ENCODE measurements at regions not wholly inside any gene's neighbourhood (a gene's known extent, or its start where the extent isn't known, plus 50 kb on each side); places are given as distances from the start of the nearest gene placed in this dataset.

GRCh38 chr14:82667006-82667405 is 1133.4 kb upstream of the SEL1L start:
- CTCF ChIA-PET: no interaction called here
- no TSS peak for BruUV-seq (replicated peaks)
- intact Hi-C loops (cut with micrococcal nuclease; ENCODE audit: unreplicated experiment) (no loop called here), in situ Hi-C loops (cut with HindIII; ENCODE audit: low pct_unique_long_range_greater_than_20kb, low sequenced_read_pairs) (no loop called here)
- TF ChIP-seq TCF7L2 (IDR thresholded peaks at IDR 0.05; ENCODE audit: low read depth, low read length) (no peak), CTCF (IDR thresholded peaks at IDR 0.05) (no peak), REST (IDR thresholded peaks at IDR 0.05; ENCODE audit: insufficient read depth in 1 of 2, low read depth in 2 of 2, low read length in 1 of 2) (no peak), POLR2AphosphoS5 (IDR thresholded peaks at IDR 0.05; ENCODE audit: low read depth, low read length) (no peak), SIN3A (IDR thresholded peaks at IDR 0.05; ENCODE audit: borderline replicate concordance, insufficient read depth, low read depth, low read length) (no peak)
- Histone ChIP-seq H3K27ac (ENCODE audit: low read length) (no peak overlapping the region), H3K4me1 (ENCODE audit: control insufficient read depth, insufficient read depth, low read length) (no peaks in the 10 kb centered on the region), H3K9me3 (ENCODE audit: control insufficient read depth, insufficient read depth, low read depth, low read length) (no peaks in the 10 kb centered on the region; the same call in 1 of the 2 replicates), H3K36me3 (ENCODE audit: control insufficient read depth, insufficient read depth, low read length) (no peaks in the 10 kb centered on the region), H3K4me3 (ENCODE audit: low read depth in 2 of 2, low read length in 2 of 2) (no peak overlapping the region), H3K27me3 (ENCODE audit: control insufficient read depth, insufficient read depth, low read length) (no peaks in the 10 kb centered on the region)
- DNase-seq (ENCODE audit: low read depth, low spot score) (no peak), ATAC-seq (no peak)
- POLR2A ChIA-PET: no interaction called here

- in situ Hi-C loops (cut with HindIII; ENCODE audit: low pct_unique_long_range_greater_than_20kb, low sequenced_read_pairs): no loop called here
- Histone ChIP-seq H3K27me3 (ENCODE audit: control insufficient read depth, insufficient read depth, low read length) (no peaks in the 10 kb centered on the region), H3K27ac (ENCODE audit: low read length) (no peak overlapping the region), H3K36me3 (ENCODE audit: control insufficient read depth, insufficient read depth, low read length) (no peaks in the 10 kb centered on the region), H3K4me3 (ENCODE audit: low read depth in 2 of 2, low read length in 2 of 2) (no peak overlapping the region), H3K4me1 (ENCODE audit: control insufficient read depth, insufficient read depth, low read length) (no peaks in the 10 kb centered on the region), H3K9me3 (ENCODE audit: control insufficient read depth, insufficient read depth, low read depth, low read length) (no peaks in the 10 kb centered on the region; the same call in 1 of the 2 replicates)
- CTCF ChIA-PET: no interaction called here
- intact Hi-C loops (cut with micrococcal nuclease; ENCODE audit: unreplicated experiment): no loop called here
- no peak for ATAC-seq
- no TSS peak for BruUV-seq (replicated peaks)
- TF ChIP-seq SIN3A (IDR thresholded peaks at IDR 0.05; ENCODE audit: borderline replicate concordance, insufficient read depth, low read depth, low read length): no peak
- no peak for TF ChIP-seq REST (IDR thresholded peaks at IDR 0.05; ENCODE audit: insufficient read depth in 1 of 2, low read depth in 2 of 2, low read length in 1 of 2)
- TF ChIP-seq CTCF (IDR thresholded peaks at IDR 0.05): no peak
- no peak for TF ChIP-seq POLR2AphosphoS5 (IDR thresholded peaks at IDR 0.05; ENCODE audit: low read depth, low read length)
- no peak for DNase-seq (ENCODE audit: low read depth, low spot score)
- POLR2A ChIA-PET: no interaction called here
These were observed 1133.8 kb upstream of the SEL1L start for GRCh38 chr14:82667501-82667900.
